Transverse colon (tissue), 4 donors: ENCODE measurements at regions not wholly inside any gene's neighbourhood (a gene's known extent, or its start where the extent isn't known, plus 50 kb on each side); places are given as distances from the start of the nearest gene placed in this dataset.

Experiments
- DNase-seq: peaks from one replicate; pipeline ENCODE4 v3.0.0-alpha.2; 2019
- H3K27ac ChIP-seq, 4 donors: fragments of 200-600 bp; sonication (generic); 2 replicates each; pipeline ENCODE4 v1.5.1; 2016 to 2018; ENCODE audit warnings: inconsistent platforms in 4 of 4
- H3K27me3 ChIP-seq: fragments of 200-600 bp; sonication (generic); 2 replicates; pipeline ENCODE4 v1.5.1; 2017; ENCODE audit warnings: inconsistent platforms
- H3K36me3 ChIP-seq, 4 donors: fragments of 200-600 bp; sonication (generic); 2 replicates each; pipeline ENCODE4 v1.5.1; 2017 to 2019; ENCODE audit warnings: inconsistent platforms in 4 of 4
- H3K4me1 ChIP-seq, 4 donors: fragments of 200-600 bp; sonication (generic); 2 replicates each; pipeline ENCODE4 v1.5.1; 2017 to 2020; ENCODE audit warnings: inconsistent platforms in 4 of 4
- H3K4me3 ChIP-seq, 4 donors: fragments of 200-600 bp; sonication (generic); 1 replicate in 1 of 4; 2 replicates in 3 of 4; pipeline versions ENCODE4 v1.5.1 to v1.6.1; 2017 to 2019; ENCODE audit warnings: inconsistent platforms in 4 of 4
- H3K9me3 ChIP-seq, 2 donors: fragments of 200-600 bp; sonication (generic); 2 replicates each; pipeline ENCODE4 v1.5.1; 2017 to 2019; ENCODE audit warnings: inconsistent platforms in 2 of 2
- EP300 ChIP-seq: sonication (generic); formaldehyde crosslinking; IDR thresholded peaks from one replicate; pipeline ENCODE4 v1.6.1; 2017; ENCODE audit warnings: antibody characterized with exemption, low read depth
- POLR2A ChIP-seq: fragments of 450-650 bp; IDR thresholded peaks from one replicate; pipeline ENCODE4 v1.6.1; 2016; ENCODE audit warnings: antibody characterized with exemption, mild to moderate bottlenecking, moderate library complexity
- POLR2AphosphoS5 ChIP-seq, 3 donors: sonication (generic); formaldehyde crosslinking; IDR thresholded peaks; one replicate each; pipeline ENCODE4 v1.6.1; 2016; ENCODE audit warnings: antibody characterized with exemption in 3 of 3
- WGBS, 2 donors: methylation state at CpG; one replicate each; pipeline ENCODE4 v1.1.5; 2018; ENCODE audit warnings: low coverage in 1 of 2; 5-methylcytosine and 5-hydroxymethylcytosine counted together
- in situ Hi-C, 4 donors: fragments of 200-750 bp; cut with MboI; loops; one replicate each; pipeline versions ENCODE4 v1.15.0 to v1.15.1; 2017; ENCODE audit warnings: low sequenced_read_pairs in 3 of 4, low pct_ligation_motif_present in 1 of 4, low pct_unique_long_range_greater_than_20kb in 1 of 4
- intact Hi-C: fragments of 100-400 bp; cut with DNase I; formaldehyde crosslinking; loops from one replicate; pipeline ENCODE4 v1.15.1; 2023; ENCODE audit warnings: low total_unique reads
- TF ChIP-seq, protein P1 (sequence below), 5 experiments: fragments of 200-600 bp in 3 of 5; fragments of 450-650 bp in 2 of 5; sonication (generic) in 3 of 5; IDR thresholded peaks; 1 replicate in 2 of 5; 2 replicates in 3 of 5; pipeline ENCODE4 v1.5.1; 2016 to 2017; ENCODE audit warnings: antibody characterized with exemption in 5 of 5, inconsistent platforms in 3 of 5, mild to moderate bottlenecking in 2 of 5, moderate library complexity in 1 of 5

DNA sequence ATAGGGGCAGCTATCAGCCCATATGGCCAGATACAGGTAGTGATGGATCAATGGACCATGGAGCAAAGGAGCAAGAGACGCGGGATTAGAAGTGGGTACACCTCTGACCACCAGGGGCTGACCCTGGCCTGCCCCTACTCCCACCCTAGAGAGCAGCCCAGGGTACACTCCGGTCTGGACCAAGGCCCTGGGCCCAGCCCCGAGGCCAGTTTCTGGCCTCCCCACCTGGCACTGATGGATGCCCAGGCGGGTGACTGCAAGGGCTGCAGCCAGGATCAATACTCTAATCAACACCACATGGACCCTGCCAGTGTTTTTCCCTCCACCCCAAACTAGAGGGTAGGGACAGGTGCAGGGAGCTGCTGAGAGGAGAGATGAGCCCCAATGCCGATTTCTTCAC lies 74.1 kb upstream of the NECTIN1 start:
- no peaks in the 10 kb centered on the region for H3K4me1 ChIP-seq
- no peak overlapping the region for H3K4me3 ChIP-seq
- intact Hi-C loops = no loop called here
- WGBS, 2 donors = 94% methylated on average over 6 of the region's 6 CpGs; no CpG with 5 or more reads in 1 of the 2 donors
- no peaks in the 10 kb centered on the region for H3K27me3 ChIP-seq
- no peak overlapping the region for H3K27ac ChIP-seq
- in situ Hi-C loops = no loop called here
- no peaks in the 10 kb centered on the region for H3K9me3 ChIP-seq
- TF ChIP-seq, protein P1, sequence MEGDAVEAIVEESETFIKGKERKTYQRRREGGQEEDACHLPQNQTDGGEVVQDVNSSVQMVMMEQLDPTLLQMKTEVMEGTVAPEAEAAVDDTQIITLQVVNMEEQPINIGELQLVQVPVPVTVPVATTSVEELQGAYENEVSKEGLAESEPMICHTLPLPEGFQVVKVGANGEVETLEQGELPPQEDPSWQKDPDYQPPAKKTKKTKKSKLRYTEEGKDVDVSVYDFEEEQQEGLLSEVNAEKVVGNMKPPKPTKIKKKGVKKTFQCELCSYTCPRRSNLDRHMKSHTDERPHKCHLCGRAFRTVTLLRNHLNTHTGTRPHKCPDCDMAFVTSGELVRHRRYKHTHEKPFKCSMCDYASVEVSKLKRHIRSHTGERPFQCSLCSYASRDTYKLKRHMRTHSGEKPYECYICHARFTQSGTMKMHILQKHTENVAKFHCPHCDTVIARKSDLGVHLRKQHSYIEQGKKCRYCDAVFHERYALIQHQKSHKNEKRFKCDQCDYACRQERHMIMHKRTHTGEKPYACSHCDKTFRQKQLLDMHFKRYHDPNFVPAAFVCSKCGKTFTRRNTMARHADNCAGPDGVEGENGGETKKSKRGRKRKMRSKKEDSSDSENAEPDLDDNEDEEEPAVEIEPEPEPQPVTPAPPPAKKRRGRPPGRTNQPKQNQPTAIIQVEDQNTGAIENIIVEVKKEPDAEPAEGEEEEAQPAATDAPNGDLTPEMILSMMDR (IDR thresholded peaks at IDR 0.05) = no peak
- TF ChIP-seq POLR2A (no peak), EP300 (no peak), POLR2AphosphoS5 (IDR thresholded peaks at IDR 0.05) (no peak)
- no peaks in the 10 kb centered on the region for H3K36me3 ChIP-seq
- no peak for DNase-seq

DNA sequence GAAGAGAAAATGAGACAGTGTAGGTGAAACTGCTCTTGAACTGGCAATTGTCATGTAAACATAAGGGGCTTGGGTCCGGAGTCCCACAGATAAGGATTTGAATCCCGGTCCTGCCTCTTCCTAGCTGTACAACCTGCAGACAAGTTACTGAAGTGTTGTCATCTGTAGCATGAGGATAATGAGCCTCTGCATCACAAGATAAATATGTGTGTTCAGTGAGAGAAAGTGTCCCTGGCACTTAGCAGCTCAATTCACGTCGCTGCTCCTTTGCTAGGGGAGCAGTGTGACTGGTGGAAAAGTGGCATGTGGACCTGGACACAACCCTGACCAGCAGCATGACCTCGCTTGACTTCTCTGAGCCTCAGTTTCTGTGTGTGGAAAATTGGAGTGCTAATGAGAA lies 73.7 kb upstream of the NECTIN1 start:
- TF ChIP-seq EP300 (no peak), POLR2AphosphoS5 (IDR thresholded peaks at IDR 0.05) (no peak), POLR2A (no peak)
- TF ChIP-seq, protein P1 (IDR thresholded peaks at IDR 0.05) = no peak
- in situ Hi-C loops = no loop called here
- no peaks in the 10 kb centered on the region for H3K36me3 ChIP-seq
- no peaks in the 10 kb centered on the region for H3K9me3 ChIP-seq
- no peaks in the 10 kb centered on the region for H3K4me1 ChIP-seq
- DNase-seq = no peak
- no peak overlapping the region for H3K27ac ChIP-seq
- 81% methylated on average over 5 of the region's 5 CpGs; no CpG with 5 or more reads in 1 of the 2 donors for WGBS, 2 donors
- intact Hi-C loops = no loop called here
- no peaks in the 10 kb centered on the region for H3K27me3 ChIP-seq
- H3K4me3 ChIP-seq = no peak overlapping the region

DNA sequence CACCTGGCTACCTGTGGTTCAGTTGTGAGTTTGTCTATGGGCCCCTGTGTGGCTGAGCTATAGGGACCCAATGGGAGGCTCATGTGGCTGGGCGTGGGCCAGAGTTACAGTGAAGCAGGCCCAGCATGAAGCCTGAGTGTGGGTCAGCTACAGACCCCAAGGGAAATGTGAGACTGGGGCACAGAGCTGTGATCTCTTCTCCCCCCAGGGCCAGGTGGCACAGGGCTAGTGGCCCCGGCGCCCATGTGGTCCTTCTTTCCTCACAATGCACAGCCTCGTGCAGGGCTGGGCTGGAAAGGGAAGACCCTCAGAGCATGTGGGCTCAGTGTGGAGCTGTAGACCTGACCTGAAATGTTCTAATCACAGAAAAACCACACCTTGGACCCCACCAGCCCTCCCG lies 71.6 kb upstream of the NECTIN1 start:
- no peaks in the 10 kb centered on the region for H3K36me3 ChIP-seq
- H3K4me1 ChIP-seq = no peaks in the 10 kb centered on the region
- H3K4me3 ChIP-seq = no peak overlapping the region
- no peaks in the 10 kb centered on the region for H3K27me3 ChIP-seq
- intact Hi-C loops (no loop called here), in situ Hi-C loops (no loop called here)
- DNase-seq = no peak
- WGBS, 2 donors = 98% methylated on average over 5 of the region's 5 CpGs; no CpG with 5 or more reads in 1 of the 2 donors
- no peaks in the 10 kb centered on the region for H3K9me3 ChIP-seq
- no peak for TF ChIP-seq POLR2A
- TF ChIP-seq POLR2AphosphoS5 (IDR thresholded peaks at IDR 0.05) = no peak
- TF ChIP-seq EP300 = no peak
- TF ChIP-seq, protein P1 (IDR thresholded peaks at IDR 0.05) = no peak
- no peak overlapping the region for H3K27ac ChIP-seq

DNA sequence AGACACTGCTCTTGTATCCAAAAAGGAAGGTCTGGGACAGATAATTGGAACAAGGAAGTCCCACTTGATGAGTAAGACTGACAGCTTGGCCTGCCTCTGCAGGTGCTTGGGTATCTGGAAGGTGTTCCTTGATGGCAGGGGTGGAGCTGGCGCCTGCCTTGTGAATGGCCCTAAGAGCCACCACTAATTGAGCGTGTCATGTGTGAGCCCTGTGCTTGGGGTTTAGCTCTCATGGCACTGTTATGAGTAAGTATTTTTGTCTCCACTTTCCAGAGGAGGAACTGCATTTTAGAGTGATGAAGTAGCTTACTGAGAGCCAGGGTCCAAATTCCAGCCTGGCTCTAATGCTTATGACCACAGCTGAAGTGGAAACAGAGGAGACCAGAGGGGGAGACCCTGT lies 71.2 kb upstream of the NECTIN1 start:
- Histone ChIP-seq H3K4me1 (no peaks in the 10 kb centered on the region), H3K27ac (no peak overlapping the region), H3K9me3 (no peaks in the 10 kb centered on the region), H3K36me3 (no peaks in the 10 kb centered on the region), H3K27me3 (no peaks in the 10 kb centered on the region), H3K4me3 (no peak overlapping the region)
- intact Hi-C loops (no loop called here), in situ Hi-C loops (no loop called here)
- WGBS, 2 donors = 68% methylated on average over 2 of the region's 2 CpGs; no CpG with 5 or more reads in 1 of the 2 donors
- DNase-seq = no peak
- TF ChIP-seq POLR2AphosphoS5 (IDR thresholded peaks at IDR 0.05) (no peak), POLR2A (no peak), EP300 (no peak)
- TF ChIP-seq, protein P1 (IDR thresholded peaks at IDR 0.05) = no peak
